Stimulated activated CD4-positive, alpha-beta T cell treated with anti-CD3 and anti-CD28 coated beads, Interleukin-12 subunit alpha, Interleukin-12 subunit beta, amount 100 ng/mL, for 24 hours (primary cell): ENCODE measurements at regions not wholly inside any gene's neighbourhood (a gene's known extent, or its start where the extent isn't known, plus 50 kb on each side); places are given as distances from the start of the nearest gene placed in this dataset.
A peak's percentile ranks its signal among the peaks of the same experiment; 100 is the strongest.
"Not testable (repeated sequence)": the region's sequence is repeated elsewhere in the genome, so short reads cannot be mapped to it uniquely, and the experiment has no call there.

Source experiments
- DNase-seq, 2 experiments: peaks; one replicate each; pipeline ENCODE4 v3.0.0-alpha.2; 2020; ENCODE audit warnings: low read depth in 2 of 2

DNA sequence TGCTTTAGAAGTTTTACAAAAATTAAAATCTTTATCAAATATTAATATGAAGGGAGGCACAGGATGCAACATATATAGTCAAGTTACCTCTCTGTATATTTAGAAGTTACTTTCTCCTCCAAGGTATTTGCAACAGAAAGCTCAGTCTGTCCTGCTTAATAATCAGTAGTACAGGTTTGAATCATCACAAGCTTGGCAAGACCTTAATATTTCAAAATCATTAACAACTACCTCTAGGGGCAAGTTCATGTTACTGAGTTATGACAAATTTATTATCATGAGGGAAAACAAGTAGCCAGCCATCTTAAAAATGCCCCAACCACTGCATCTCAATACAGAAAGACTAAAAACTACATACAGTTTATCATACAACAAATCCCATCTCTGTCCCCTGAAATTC lies 116.0 kb downstream of the PMAIP1 start:
- not testable (repeated sequence) for DNase-seq

DNA sequence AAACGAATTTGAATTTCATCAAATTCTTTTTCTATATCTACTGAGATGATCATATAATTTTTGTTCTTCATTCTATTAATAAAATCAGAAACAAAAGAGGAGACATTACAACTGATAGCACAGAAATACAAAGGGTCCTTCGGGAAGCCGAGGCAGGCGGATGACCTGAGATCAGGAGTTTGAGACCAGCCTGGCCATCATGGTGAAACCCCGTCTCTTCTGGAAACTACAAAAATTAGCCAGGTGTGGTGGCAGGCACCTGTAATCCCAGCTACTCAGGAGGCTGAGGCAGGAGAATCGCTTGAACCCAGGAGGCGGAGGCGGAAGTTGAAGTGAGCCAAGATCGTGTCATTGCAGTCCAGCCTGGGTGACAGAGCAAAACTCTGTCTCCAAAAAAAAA lies 113.4 kb downstream of the PMAIP1 start:
- DNase-seq, result not testable (repeated sequence)

DNA sequence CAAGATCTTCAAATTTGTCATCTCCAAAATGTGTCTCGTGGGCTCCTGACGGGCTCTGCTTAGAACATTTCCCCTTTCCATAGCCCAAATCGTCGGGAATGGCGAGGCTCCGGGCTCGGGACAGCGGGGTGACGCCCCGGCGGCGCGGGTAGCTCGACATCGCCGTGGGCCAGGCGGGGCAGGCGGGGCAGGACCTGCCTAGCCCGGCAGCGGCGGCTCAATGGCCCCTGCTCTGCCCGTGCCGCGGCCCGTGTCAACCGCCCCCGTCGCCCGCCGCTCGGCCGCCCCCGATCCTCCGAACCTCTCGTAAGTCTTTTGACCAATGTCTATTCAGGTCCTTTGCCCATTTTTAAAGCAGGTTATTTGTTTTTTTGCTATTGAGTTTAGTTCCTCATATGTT lies 111.2 kb downstream of the PMAIP1 start:
- no peak for DNase-seq

DNA sequence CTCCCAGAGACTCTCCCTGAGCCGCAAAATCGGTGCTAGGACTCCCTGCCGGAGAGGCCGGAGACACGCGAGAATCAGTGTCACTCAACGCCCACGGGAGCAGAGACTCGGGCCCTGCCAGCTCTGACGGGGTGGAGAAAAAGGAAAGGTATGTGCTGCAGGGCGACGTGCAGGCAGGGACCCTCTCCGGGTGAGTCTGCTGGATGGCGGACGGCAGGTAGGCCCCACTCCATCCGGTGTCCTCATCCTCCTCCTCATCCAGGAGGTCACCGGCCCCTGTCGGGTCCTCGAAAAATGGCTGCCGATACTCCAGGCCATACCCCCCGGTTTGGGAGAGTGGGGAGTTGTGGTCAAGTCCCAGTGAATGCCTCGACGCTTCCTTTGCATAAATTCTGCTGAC lies 110.7 kb downstream of the PMAIP1 start:
- DNase-seq, result no peak

DNA sequence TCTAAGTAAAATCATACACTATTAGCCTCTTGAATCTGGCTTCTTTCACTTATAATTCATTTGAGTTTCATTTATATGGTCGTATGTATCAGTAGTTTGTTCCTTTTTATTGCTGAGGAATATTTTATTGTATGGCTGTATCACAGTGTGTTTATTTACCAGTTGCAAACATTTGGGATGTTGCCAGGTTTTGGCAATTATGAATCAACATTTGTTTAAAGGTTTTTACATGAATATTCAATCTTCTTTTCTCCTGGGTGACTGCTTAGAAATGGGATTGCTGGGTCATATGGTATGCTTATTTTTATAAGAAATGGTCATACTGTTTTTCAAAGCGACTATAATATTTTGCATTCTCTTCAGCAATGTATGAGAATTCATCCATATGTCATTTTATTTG lies 107.9 kb downstream of the PMAIP1 start:
- DNase-seq, result no peak

DNA sequence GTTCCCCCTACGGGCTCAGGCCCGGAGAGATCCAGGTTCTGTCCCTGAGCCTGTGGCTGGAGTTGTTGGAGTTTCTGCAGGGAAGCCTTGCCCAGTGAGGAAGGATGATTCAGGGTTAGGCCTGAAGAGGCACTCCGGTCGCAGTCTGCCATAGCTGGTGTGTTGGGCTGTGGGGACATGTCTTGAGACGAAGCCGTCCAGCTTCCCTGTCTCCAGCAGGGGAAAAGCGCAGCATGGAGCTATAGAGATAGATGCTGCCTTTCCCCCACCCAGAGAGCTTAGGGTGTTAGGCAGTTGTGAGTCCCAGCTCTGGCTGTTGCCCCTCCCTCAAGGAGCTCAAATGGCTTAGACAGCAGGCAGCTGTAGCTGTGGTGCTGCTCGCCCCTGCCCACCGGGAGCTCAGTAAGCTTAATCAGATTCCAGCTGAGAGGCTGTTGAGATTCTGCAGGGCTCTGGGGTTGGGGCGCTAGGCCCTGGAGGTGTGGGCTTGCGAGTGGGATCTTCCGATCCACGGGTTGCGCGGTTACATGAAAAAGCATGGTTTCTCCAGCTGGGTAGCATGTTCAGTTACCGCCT lies 103.9 kb downstream of the PMAIP1 start:
- no peak for DNase-seq

DNA sequence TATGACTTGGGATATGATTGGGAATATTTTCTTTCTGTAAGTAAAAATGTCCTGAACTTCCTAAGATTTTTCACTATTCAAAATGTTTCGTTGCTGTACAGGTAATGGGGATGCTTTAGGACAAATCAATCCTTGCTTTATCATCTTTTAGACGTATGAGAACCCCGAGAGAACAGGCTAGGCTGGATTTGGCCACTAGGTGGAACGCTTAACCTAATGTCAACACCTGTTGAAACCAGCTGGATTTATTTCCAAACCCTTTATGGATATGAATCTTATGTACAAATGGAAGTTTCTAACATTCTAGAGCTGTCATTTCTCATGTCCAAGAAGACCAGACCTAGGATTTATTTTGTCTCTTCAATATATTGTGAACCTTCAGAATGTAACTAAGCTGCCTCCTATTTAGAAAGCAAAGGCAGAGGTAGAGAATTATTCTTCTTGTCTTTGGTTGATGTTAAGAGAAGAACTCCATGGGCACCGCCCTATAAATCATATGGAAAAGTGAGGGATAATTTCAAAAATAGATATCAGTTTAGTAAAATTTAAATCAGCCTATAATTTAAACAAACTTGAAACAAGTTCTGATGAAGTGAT lies 96.7 kb downstream of the PMAIP1 start:
- no peak for DNase-seq

DNA sequence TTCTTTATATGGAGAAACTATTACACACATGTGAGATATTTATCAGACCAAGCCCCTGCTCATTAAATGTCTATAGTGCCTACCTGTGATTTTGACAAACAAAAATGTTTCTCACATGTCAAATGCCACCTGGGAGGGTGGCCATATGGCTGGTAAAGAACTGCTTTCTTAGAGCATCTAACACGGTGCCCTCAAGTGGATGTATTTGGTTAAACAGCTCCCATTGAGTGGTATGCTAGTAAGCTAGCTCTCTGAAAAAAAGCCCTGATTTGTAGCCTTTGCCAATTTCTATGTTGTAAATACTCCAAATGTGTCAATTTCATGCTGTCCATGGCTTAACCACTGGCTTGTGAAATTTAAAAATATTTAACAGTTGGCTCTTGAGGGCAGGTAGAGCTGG lies 94.6 kb downstream of the PMAIP1 start:
- DNase-seq, result no peak

DNA sequence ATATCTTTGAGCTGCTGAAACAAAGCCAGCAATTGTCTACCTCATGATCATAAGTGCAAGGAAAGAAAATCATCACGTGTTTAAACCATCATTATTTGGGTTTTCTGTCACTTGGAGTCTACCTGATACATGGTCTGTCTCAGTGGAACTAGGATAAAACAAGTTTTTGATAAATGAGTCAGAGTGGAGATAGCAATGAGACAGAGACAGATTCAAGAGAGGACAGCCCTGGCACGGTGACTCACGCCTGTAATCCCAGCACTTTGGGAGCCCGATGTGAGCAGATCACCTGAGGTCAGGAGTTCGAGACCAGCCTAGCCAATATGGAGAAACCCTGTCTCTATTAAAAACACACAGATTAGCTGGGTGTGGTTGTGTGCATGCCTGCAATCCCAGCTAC lies 93.8 kb downstream of the PMAIP1 start:
- DNase-seq, result no peak

DNA sequence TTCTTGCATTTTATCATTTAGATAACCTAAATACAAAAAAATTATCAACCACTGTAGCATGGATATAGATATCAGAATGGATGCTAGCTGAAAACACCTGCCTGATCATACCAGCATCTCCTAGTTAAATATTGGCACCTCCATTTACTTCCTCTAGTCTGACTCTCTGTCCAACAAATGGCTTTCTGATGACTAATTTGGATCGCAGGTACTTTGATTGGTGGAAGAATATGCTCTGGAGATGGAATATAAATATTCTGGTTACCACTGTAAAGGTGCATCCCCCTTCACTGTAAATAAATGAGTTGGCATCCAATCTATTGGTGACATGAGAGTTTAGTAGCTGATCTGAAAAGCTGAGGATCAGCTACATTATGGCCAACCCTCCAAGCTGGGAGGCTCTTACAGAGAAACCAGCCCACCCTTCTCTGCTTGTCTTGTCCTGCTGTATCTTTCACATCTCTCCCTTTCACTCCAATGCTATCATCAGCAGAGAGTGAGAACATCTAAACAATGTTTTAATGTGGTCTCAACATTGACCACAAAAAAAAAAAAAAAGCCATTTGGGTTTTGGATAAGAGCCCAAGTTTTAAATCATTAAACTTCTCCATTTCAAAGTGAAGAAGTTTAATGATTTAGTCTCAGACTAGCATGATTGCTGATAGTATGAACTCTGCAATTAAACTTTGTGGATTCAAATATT lies 90.5 kb downstream of the PMAIP1 start:
- DNase-seq, result no peak

DNA sequence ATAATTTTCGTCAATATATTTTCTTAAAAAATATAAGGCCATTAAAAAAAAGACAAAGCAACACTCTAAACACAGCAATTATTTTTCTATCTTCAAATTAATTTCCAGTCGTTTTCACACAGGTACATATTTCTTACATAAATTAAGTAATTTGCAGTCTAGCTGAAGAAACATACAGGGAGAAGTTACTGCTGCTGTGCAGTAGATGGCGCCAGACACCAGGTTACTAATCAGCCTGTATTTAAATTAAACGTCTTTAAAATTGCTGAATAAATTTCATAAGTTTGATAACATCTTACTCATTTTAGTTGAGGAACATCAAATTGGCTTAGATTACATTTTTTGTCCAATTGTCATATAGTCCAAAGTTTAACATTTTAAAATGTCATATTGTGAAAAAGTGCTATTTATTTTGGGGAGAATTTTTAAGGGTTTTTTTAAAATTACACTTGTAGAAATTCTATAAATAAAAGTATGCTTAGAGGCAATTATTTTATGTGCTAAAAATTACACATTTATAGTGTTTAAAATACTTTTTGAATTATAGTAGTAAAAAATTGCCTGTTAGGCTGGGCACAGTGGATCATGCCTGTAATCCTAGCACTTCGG lies 88.4 kb downstream of the PMAIP1 start:
- peak; percentile 5 to 45 for DNase-seq

DNA sequence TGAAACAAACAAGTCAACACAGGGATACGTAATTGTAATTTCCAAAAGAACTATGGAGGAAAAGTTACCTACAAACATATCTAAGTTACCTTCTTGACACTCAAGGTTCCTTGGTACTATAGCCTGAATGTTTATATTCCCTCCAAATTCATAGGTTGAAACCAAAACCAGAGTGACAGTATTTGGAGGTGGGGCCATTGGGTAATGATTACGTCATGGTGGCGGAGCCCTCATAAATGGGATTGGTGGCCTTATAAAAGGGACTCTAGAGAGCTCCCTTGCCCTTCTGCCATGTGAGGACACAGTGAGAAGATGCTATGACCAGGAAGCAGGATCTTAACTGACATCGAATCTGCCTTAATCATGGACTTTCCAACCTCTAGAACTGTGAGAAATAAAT lies 87.3 kb downstream of the PMAIP1 start:
- no peak for DNase-seq

DNA sequence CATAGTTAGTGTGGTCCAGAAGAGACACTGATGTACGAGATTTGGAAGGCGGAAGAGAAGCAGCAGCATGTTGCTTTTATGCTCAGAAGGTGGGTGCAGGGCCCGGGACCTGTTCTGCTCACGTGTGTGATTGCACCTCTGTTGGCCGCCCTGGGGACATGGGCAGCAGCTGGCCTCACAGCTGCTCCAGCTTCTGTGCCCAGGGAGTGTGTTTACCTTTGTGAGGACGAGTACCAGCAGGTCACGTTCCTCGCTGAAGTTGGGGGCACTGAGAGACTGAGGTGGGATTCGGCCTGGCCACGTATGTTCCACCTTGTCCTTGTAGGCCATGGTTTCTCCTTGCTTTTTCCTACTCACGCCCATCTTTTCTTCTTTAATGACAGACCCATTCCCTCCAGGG lies 86.3 kb downstream of the PMAIP1 start:
- no peak for DNase-seq

DNA sequence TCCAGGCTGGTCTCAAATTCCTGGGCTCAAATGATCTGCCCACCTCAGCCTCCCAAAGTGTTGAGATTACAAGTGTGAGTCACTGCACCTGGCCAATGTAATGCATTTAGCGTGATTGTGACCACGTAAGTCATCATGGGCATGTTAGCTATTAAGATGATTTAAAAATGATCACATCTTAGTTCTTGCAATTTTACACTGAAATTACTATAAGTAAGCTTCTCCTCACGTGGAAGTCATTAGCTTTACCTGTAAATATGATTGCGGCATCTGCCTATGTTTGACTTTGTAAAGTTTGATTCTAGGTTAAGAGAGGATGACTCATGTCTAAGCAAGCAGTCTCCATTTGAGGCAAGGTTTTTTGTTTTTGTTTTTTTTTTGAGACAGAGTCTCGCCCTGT lies 85.5 kb downstream of the PMAIP1 start:
- no peak for DNase-seq

DNA sequence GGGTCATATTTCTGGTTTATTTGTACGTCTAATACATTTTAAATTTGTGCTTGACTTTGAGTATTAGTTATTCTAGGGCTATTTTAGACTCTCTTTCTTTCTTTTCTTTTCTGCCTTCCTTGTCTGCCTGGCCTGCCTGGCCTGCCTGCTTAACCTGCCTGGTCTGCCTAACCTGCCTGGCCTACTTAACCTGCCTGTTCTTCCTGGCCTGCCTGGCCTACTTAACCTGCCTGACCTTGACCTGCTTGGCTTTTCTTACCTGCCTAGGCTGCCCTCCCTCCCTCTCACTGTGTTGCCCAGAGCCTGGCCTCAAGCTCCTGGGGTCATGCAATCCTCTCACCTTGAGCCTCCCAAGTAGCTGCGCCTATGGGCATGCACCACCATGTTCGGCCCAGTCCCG lies 83.7 kb downstream of the PMAIP1 start:
- DNase-seq, result no peak

DNA sequence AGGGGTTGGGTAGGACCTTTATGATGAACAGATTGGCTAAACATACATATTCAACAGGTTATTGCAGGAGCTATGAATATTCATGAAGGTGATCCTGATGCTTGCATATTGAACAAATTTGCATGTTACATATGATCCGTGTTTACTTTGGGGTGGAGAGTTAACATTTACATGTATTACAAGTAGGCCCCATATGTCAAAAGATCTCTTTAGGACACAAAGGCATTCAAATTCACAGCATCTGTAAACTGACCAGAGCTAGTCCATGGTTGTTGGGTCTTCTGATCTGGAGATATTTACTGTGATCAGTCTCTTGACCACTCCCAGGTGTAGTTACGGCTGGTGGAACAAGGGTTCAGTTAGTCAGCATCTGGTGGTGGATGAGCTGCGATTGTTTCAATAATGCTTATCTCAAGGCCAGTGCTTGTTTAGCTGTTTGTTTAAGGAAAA lies 80.4 kb downstream of the PMAIP1 start:
- DNase-seq, result no peak

DNA sequence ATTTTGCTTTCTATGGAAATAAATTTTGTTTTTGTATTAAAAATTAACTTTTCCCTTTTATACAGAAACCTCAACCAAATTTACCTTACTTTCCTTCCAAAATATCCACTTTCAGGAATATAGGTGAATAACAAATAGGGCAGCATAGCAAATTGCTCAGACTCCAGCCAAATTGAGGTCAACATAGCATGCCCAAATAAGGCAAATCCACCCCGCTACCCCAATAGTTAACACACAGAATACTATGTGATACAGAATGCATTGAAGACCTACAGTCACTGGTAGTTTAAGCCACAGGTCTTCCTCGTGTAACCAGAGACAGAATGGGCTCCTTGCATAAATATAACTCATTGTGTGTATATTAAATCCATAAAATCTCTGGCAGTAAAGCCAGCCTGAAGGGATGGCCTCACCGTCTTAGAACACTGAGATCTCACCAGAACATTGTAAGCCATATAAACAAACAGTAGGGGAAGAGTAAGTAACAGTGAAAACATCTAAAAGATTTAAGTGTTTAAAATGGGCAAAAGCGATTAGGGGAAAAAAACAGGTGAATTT lies 72.2 kb downstream of the PMAIP1 start:
- no peak for DNase-seq

DNA sequence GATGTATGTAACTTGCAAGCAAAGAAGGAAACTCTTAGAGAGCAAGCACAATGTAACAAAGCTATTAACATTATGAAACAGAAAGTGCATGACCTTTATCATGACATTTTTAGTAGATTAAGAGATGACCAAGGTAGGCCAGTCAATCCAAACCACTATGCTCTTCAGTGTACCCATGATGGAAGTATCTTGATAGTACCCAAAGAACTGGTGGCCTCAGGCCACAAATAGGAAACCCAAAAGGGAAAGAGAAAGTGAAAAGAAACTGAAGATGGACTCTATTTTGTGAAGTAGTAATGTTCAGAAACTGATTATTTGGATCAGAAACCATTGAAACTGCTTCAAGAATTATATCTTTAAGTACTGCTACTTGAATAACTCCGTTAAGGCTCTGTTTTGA lies 71.3 kb downstream of the PMAIP1 start:
- not testable (repeated sequence) for DNase-seq

DNA sequence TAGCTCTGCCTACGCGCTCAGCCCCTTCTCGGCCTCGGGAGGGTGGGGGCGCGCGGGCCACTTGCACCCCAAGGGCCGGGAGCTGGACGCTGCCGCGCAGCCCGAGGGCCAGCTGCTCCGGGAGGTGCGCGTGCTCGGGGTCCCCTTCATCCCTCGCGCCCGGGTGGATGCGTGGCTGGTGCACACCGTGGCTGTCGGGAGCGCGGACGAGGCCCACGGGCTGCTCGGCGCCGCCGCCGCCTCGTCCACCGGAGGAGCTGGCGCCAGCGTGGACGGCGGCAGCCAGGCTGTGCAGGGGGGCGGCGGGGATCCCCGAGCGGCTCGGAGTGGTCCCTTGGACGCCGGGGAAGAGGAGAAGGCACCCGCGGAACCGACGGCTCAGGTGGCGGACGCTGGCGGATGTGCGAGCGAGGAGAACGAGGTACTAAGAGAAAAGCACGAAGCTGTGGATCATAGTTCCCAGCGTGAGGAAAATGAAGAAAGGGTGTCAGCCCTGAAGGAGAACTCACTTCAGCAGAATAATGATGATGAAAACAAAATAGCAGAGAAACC lies 69.8 kb downstream of the PMAIP1 start:
- DNase-seq, result not testable (repeated sequence)

DNA sequence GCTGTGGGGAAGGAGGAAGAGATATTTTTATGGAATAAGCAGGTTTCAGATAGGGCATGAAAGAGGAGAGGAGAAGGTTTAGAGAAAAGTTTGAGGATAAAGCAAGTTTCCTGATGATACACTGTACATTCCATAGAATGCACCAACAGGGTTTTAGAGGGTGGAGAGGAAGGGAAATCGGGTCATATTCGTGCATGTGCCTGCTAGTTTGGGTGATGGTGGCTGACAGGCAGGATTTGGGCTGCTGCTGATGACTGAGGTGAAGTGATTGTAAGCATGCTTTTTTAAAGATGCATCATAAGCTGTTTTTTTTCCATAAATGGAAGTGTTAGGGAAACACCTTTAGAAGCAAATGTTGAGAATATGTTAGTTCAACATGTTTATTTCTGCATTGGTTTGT lies 68.8 kb downstream of the PMAIP1 start:
- DNase-seq, result no peak

DNA sequence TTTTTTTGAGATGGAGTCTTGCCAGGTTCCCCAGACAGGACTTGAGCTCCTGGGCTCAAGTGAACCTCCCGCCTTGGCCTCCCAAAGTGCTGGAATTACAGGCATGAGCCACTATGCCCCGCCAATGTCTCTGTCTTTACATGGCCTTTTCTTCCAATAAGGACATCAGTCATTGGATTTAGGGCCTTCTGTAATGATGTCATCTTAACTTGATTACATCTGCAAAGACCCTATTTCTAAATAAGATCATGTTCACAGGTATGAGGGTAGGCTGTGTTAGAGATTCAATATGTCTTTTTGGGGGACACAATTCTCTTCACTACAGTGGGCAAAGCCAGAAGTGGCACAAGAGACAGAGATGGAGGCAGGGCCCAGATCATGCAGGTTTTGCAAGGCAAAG lies 68.1 kb downstream of the PMAIP1 start:
- DNase-seq, result no peak

DNA sequence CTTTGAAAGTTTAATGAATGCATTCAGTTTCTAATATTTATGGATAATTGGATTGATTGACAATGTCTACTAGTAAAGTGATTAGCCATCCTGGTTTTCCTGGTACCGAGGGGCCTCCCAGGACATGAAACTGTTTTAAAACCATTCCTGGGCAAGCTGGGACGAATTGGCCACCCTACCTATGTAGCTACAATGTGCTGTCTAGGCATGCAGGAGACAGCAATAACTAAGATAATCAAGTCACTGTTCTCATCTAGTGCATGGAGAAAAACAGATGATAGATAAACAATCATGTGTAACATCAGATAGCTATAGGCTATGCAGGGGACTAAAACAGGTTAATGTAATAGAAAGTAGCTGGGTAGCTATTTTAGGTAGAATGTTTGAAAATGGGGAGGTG lies 67.1 kb downstream of the PMAIP1 start:
- no peak for DNase-seq
